SIG-M5 treated with dmso at 0.1 percent for 504 hours (cell line): ENCODE measurements at regions not wholly inside any gene's neighbourhood (a gene's known extent, or its start where the extent isn't known, plus 50 kb on each side); places are given as distances from the start of the nearest gene placed in this dataset.

Source experiments
- DNase-seq: peaks from one replicate; lab custom pipeline; 2025; ENCODE audit not compliant: unreplicated experiment; lab: John Stamatoyannopoulos, UW

DNA sequence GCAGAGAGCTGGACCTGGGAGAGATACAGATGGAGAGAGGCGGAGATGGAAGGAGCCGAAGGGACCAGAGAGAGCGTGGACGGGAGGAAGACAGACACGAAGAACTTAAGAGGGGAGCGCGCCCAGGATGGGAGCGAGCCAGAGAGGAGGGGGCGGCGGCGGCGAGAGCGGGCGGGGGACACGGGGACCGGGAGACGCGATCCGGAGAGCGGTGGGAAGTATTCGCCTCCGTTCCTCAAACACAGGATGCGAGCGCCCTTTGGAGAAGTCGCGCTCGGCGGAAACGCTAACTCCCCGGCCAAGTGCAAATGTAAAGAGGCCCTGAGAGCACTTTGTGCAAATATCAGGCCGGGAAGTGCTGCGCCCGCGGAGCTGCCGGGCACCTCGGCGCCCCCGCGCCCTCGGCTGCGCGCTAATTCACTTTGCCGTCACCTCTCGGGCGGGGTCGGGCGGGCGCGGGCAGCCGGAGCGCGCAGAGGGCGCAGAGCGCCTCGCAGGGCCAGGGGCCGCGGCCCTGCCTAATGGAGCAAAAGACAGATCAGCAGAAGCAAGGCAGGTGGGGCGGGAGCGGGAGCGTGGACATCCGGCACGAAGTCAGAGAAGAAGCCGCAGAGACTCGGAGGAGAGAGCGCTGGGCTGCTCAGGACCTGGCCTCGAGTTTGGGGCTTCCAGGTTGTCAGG, 281.2 kb downstream of the RRAGC start:
- DNase-seq: no peak

- no peak for DNase-seq
These were observed 281.7 kb downstream of the RRAGC start for GRCh38 chr1:38577937-38578270.

GRCh38 chr1:38577385-38577784, 282.2 kb downstream of the RRAGC start:
- no peak for DNase-seq

- DNase-seq: no peak
These were observed 283.3 kb downstream of the RRAGC start for GRCh38 chr1:38576241-38576640.

- no peak for DNase-seq
These were observed 287.8 kb downstream of the RRAGC start for GRCh38 chr1:38571726-38572125.

DNA sequence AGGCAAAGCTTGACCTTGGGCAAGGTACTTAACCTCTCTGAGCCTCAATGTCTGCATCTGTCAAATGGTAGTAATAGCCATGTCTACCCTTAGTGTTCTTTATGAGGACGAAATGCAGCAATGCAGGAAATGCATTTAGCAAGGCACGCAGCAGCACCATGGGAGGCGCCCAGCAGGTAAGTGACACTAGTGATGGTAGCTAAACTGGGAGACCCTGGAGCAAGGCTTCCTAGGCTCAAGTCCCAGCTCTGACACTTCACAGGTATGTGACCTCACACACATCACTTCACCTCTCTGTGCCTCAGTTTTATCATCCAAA, 289.0 kb downstream of the RRAGC start:
- DNase-seq: no peak

DNA sequence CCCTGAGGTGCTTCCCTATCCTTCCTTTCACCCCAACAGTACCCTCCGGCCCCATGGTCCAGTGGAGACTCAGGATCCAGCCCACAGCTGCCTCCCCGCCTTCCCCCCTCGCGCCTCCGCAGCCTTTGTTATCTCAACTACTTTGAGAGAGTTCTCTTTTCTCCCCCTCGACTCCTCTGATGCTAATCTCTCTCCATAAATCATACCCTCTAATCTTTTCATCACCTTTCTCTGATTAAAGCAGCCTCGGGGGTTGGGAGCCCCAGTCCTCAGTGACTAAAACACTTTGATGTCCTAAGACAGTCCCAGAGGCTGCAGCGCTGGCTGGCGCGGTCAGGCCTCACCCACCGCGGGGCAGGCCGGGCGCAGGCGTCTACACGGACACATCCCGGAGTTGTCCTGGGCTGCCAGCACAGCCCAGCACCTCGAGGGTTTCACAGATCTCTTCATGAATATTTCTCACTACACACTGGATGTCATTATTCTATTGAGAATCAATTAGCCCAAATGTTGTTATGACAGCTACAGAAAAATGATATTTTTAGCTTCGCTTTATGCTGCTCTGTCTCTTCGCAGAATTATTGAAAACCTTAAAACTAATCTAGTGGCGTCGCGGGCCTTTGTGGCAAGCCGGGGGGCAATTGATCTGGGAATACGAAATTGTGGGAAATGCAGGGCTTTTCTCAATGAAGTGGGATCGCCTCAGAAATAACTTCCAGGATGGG, 289.5 kb downstream of the RRAGC start:
- no peak for DNase-seq

DNA sequence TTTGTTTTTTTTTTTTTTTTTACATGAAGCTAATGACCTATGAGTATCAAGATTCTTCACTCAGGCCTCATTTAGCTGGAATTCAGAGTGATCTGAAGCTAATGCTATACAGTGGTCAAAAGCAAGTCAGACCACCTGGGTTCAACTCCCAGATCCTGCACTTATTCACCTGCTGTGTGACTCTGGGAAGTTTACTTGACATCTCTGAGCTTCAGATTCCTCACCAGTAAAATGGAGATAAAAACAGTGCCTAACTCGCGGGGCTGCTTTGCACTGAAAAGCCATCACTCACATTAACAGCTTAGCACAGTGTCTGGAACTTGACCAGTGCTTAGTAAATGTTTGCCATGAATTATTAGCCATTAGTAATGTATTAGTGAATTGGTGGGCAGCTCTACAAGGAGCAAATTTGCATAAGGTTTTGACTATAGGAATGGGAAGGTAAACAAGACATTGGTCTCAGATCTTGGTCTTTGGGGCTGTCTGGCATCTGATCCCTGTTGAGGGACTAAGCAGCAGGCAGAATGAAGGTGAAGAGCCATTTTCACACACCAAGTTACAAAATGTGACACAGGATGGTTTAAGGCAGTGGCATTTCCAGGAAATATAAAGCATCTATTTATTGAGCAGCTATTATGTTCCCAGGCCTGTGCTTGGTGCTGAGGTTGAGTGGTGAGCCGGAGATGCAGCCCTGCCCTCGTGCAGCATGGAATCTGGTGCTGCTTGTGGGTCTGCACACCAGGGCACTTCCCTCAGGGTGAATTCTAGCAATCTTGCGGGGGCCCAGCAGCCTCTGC, 291.3 kb downstream of the RRAGC start:
- DNase-seq: no peak

DNA sequence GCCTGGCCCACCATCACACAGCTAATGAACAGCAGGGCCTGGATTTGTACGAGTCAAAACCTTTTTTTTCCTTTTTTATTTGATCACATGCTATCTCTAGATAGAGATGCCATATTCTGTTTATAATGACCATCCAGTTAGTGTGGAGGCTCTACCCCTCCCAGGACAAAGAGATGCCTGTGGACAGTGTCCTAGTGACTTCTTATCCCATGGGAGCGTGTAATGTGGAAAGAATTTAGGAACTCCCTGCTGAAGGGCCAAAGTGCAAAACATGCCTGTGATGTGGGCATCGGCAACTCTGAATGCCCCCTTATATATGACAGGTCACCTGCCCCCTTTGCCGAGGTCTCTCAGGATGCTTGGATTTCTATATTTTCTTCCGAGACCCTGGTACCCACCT, 292.2 kb downstream of the RRAGC start:
- DNase-seq: no peak

DNA sequence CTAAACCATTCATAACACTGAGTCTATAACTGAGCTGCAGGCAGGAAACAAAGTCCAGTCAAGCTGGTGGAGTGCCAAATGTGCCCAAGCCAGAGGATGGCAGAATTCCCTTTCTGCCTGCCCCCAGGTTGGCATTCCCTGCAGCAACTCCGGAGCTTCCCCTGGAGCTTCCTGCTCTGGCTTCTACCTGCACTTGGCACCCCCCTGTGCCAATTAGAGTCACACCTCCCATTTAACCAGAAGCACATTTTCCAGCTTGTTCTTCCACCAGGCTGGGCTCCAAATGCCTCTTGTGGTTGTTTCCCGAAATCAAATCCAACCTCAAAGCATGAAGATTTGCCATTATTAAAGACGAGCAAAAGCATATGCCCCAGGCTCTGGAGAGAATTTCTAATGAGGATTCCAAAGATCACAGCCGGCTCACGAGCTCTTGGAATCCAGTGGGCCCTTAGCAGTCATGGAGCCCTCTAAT, 294.5 kb downstream of the RRAGC start:
- DNase-seq: no peak

DNA sequence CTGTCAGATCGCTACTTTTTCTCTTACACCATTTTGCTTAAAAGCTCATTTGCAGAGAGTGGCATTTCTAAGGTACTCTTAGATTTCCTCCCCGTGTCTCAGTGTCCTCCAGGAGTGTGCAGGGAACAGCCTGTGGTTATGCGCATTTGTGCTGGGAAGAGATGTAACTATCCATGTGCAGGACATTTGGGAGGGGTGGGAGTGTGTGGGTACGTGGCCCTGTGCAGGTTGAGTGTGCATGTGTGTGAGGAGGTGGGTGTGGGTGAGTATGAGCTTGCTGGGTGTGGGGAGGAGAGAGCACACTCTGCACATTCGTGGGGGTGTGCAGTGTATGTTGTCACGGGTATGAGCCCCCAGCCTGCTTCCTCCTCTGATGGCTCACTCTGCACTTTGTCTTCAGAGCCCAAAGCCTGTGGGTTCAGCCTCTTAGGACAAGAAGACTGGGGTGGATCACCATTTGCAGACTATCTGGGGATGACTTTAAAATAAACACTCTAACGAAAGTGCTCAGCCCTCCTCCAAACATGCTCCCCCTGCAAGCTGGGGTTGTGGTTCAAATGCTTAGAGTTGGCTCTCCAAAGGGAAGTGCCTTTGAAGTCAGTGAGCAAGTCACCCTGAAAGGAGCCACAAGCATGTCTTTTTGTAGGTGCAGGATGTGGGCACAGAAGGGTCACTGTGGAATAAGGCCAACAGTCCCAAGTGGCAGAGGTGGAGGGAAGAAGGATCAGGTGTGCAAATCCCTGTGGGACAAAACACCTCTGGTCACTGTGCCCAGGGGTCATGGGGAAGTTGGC, 295.4 kb downstream of the RRAGC start:
- DNase-seq: no peak

DNA sequence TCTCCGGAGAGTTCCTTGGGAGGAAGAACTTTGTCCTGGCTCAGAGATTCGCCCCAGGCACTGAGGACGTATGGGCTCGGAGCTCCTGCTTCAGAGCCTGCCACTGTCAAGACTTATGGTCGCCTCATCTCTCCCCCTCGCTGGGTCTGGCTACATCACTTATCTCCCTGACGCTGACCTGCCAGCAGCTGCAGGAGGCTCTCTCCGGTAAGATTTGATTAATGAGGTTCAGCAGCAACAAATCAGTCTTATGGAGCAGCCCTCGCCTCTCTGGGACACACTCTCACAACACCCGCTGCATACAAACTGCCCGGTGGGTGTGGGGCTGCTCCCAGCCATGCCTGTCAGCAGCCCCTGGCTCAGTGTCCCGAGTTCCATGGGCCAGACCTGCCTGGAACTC, 297.8 kb downstream of the RRAGC start:
- no peak for DNase-seq

- no peak for DNase-seq
These were observed 298.5 kb downstream of the RRAGC start for GRCh38 chr1:38561110-38561509.

- no peak for DNase-seq
These were observed 299.1 kb downstream of the RRAGC start for GRCh38 chr1:38560457-38560856.

DNA sequence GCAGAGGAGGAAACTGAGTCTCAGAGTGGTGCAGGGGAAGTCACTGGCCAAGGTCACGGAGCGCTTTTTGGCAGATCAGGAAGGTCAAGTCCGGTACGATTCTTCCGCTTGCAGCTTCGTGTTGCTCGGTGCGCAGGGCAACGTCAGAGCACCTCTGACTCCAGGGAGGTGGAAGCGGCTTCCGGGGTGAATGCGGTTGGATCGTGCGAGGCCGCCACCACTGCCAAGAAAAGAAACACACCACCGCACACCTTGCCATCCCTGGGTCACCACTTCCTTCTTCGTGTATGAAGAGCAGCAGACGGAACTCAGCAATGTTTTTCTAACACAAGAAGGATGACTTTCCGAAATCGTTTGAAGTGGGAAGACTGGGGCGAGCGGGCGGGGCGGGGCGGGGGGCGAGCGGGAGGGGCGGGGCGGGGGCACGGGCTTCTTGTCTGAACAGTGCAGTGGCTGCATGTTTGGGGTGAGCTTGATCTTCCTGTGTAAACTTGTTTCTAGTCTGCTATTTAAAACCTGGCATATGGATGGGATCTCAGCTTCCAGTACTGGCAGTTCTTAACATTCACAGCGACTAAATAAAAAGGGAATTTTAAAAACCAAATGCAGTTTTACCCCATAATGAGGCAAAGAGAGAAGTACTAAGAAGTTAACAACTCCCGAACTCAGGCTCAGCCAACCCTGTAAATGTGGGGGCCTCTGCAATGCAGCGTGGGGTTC, 300.0 kb downstream of the RRAGC start:
- DNase-seq: no peak

DNA sequence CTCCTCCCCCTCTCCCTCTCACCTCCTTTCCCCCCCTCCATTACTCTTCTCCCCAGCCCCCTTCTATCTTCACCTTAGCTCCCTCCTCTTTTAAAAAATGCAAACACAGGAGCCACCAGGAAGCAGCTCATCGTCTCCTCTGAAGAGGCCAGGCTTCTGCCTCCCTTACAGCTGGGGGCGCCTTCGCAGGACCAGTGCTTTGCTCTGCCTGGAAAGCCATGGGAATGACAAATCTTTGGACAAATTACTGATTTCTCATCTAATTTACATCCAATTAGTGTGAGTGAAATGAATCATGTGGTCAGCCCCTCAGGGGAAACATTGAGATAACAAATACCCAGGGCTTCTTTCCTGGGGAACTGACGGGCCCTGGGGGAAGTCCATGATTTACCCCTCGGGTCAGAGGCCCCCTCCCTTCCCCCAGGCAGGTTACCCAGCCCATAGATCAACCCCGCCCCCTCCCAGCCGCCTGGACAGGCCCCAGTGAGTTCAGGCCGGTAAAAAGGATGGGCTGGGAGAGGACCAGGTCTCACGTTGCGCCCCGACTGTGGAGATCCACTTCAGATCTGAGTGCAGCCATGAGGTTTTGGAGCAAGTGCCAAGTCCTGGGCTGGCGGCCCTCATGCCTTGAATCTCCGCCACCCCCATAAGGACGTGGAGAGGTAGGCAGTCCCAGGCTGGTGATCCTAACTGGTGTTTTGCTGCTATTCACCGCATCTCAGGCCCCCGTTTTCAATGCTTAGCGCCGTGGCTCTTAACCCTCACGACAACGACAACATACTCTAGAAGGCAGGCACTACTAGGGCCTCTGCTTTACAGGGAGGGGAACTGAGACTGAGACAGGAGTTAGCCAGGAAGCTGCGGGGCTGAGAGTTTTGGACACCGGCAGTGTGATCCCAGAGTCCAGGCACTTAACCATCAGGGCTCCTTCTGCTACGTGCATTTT, 300.8 kb downstream of the RRAGC start:
- DNase-seq: no peak

DNA sequence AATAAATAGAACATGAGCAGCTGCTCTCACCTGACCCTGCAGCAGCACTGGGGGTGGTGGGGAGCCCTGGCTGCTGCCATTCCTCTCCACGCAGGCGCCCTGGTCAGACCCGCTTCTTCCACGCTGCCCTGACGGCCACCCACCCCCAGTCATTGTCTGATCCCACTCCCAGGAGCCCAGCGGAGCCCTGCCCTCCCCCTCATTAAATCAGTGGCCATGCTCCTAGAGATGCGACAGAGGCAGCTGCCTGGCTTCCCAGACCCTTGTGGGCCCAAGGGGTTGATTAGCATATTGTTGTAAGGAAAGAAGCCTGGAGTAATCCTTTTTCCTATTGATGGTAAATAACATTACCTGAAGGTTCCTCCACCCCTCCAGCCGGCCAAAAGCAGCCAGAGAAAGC, 301.5 kb downstream of the RRAGC start:
- DNase-seq: no peak

GRCh38 chr1:38555594-38555993, 304.0 kb downstream of the RRAGC start:
- no peak for DNase-seq

GRCh38 chr1:38555130-38555529, 304.4 kb downstream of the RRAGC start:
- DNase-seq: no peak
